Tibial nerve (tissue), 4 donors: ENCODE measurements at regions not wholly inside any gene's neighbourhood (a gene's known extent, or its start where the extent isn't known, plus 50 kb on each side); places are given as distances from the start of the nearest gene placed in this dataset.

Experiments used
- CTCF ChIP-seq, 5 experiments: fragments of 200-600 bp in 3 of 5; fragments of 450-650 bp in 2 of 5; sonication (generic) in 3 of 5; IDR thresholded peaks; one replicate each; pipeline ENCODE4 v1.5.1; 2016 to 2019; ENCODE audit warnings: antibody characterized with exemption in 5 of 5, mild to moderate bottlenecking in 3 of 5, moderate library complexity in 2 of 5
- EP300 ChIP-seq, 2 donors: sonication (generic); formaldehyde crosslinking; IDR thresholded peaks; one replicate each; pipeline ENCODE4 v1.6.1; 2017; ENCODE audit warnings: antibody characterized with exemption in 2 of 2, mild to moderate bottlenecking in 1 of 2
- POLR2A ChIP-seq, 2 donors: fragments of 450-650 bp; IDR thresholded peaks; one replicate each; pipeline ENCODE4 v1.6.1; 2017; ENCODE audit warnings: antibody characterized with exemption in 2 of 2, mild to moderate bottlenecking in 2 of 2, moderate library complexity in 2 of 2

GRCh38 chr6:4349323-4349722, 213.9 kb upstream of the ECI2 start:
- no peak for TF ChIP-seq CTCF (IDR thresholded peaks at IDR 0.05)
- no peak for TF ChIP-seq POLR2A (IDR thresholded peaks at IDR 0.05)
- no peak for TF ChIP-seq EP300 (IDR thresholded peaks at IDR 0.05)
